GM12801 (cell line): ENCODE measurements at regions not wholly inside any gene's neighbourhood (a gene's known extent, or its start where the extent isn't known, plus 50 kb on each side); places are given as distances from the start of the nearest gene placed in this dataset.

Experiments
- TF ChIP-seq, protein P1 (sequence below): IDR thresholded peaks from one replicate; pipeline ENCODE4 v1.5.1; 2011; ENCODE audit warnings: control low read depth; ENCODE audit not compliant: insufficient read length; ENCODE audit errors: extremely low read depth

GRCh38 chr2:18312818-18313217, 247.6 kb downstream of the RDH14 start:
- TF ChIP-seq, protein P1, sequence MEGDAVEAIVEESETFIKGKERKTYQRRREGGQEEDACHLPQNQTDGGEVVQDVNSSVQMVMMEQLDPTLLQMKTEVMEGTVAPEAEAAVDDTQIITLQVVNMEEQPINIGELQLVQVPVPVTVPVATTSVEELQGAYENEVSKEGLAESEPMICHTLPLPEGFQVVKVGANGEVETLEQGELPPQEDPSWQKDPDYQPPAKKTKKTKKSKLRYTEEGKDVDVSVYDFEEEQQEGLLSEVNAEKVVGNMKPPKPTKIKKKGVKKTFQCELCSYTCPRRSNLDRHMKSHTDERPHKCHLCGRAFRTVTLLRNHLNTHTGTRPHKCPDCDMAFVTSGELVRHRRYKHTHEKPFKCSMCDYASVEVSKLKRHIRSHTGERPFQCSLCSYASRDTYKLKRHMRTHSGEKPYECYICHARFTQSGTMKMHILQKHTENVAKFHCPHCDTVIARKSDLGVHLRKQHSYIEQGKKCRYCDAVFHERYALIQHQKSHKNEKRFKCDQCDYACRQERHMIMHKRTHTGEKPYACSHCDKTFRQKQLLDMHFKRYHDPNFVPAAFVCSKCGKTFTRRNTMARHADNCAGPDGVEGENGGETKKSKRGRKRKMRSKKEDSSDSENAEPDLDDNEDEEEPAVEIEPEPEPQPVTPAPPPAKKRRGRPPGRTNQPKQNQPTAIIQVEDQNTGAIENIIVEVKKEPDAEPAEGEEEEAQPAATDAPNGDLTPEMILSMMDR: no peak

- TF ChIP-seq, protein P1: no peak
Measured at GRCh38 chr2:18311420-18312195, 248.8 kb downstream of the RDH14 start.

- TF ChIP-seq, protein P1: no peak
Measured at GRCh38 chr2:18309627-18310026, 250.8 kb downstream of the RDH14 start.

GRCh38 chr2:18309188-18309587, 251.3 kb downstream of the RDH14 start:
- TF ChIP-seq, protein P1: no peak

DNA sequence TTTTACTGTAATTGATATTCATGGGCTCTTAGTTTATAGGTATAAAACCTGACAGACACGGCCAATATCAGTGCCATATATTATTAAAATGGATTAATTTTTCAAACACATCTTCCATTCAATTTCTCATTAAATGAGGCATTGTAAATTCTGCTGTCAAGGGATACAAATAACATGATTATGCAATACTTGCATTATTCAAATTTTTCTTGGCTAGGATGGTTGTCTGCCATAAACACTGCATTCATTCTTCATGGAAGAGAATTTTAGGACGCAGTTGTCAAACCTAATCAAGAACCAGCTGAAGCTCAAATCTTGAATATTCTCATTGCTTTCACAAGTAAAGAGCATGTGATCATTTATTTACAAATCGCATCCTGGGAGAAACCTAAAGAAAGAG, 255.6 kb downstream of the RDH14 start:
- TF ChIP-seq, protein P1: no peak

- TF ChIP-seq, protein P1: no peak
Measured at GRCh38 chr2:18301421-18302139, 258.9 kb downstream of the RDH14 start.

- TF ChIP-seq, protein P1: no peak
Measured at GRCh38 chr2:18299423-18300212, 260.8 kb downstream of the RDH14 start.
